ENCODE measurements at regions not wholly inside any gene's neighbourhood (a gene's known extent, or its start where the extent isn't known, plus 50 kb on each side); places are given as distances from the start of the nearest gene placed in this dataset.

GRCh38 chr12:46477541-46477940, 105.0 kb upstream of the SLC38A2 start:
- TF ChIP-seq CTCF (conservative IDR thresholded peaks at IDR 0.05; ENCODE audit: low read depth, low read length), result no peak
- TF ChIP-seq POLR2A (IDR thresholded peaks at IDR 0.05; ENCODE audit: low read depth, low read length), result no peak
- TF ChIP-seq USF2 (IDR thresholded peaks at IDR 0.05; ENCODE audit: low read depth, low read length), result no peak
- no peak for TF ChIP-seq RAD21 (IDR thresholded peaks at IDR 0.05; ENCODE audit: low read length)

All from IMR-90 (cell line).